Loucy (cell line): ENCODE measurements at regions not wholly inside any gene's neighbourhood (a gene's known extent, or its start where the extent isn't known, plus 50 kb on each side); places are given as distances from the start of the nearest gene placed in this dataset.

ENCODE experiments used
- H2AFZ ChIP-seq: fragments of 200-600 bp; sonication (generic); 2 replicates; pipeline ENCODE4 v1.6.0; 2016; ENCODE audit warnings: antibody characterized with exemption, mild to moderate bottlenecking, low read length, moderate library complexity
- H3F3A ChIP-seq: fragments of 200-600 bp; 2 replicates; pipeline ENCODE4 v1.6.0; 2016; ENCODE audit warnings: antibody characterized with exemption, low read depth, mild to moderate bottlenecking
- H3K27me3 ChIP-seq: fragments of 200-600 bp; sonication (generic); 2 replicates; pipeline ENCODE4 v1.6.1; 2014; ENCODE audit warnings: low read length, mild to moderate bottlenecking; ENCODE audit not compliant: insufficient read depth, poor library complexity, severe bottlenecking
- H3K36me3 ChIP-seq: fragments of 200-600 bp; sonication (generic); 2 replicates; pipeline ENCODE4 v1.6.1; 2016; ENCODE audit warnings: low read length; ENCODE audit not compliant: insufficient read depth
- H3K4me1 ChIP-seq: fragments of 200-600 bp; sonication (generic); 2 replicates; pipeline ENCODE4 v1.5.1; 2014; ENCODE audit warnings: low read length, mild to moderate bottlenecking; ENCODE audit not compliant: insufficient read depth, poor library complexity, severe bottlenecking
- H3K4me2 ChIP-seq: fragments of 200-600 bp; sonication (generic); 2 replicates; pipeline ENCODE4 v1.6.0; 2014; ENCODE audit warnings: antibody characterized with exemption, low read length, low read depth, mild to moderate bottlenecking; ENCODE audit not compliant: poor library complexity, severe bottlenecking
- H3K4me3 ChIP-seq: fragments of 200-600 bp; sonication (generic); 2 replicates; pipeline ENCODE4 v1.5.1; 2014; ENCODE audit warnings: low read length, mild to moderate bottlenecking, mixed read lengths; ENCODE audit not compliant: poor library complexity, severe bottlenecking
- H3K79me2 ChIP-seq: fragments of 200-600 bp; sonication (generic); 2 replicates; pipeline ENCODE4 v1.6.1; 2014; ENCODE audit warnings: low read length; ENCODE audit not compliant: insufficient read depth
- H3K9ac ChIP-seq: fragments of 200-600 bp; sonication (generic); 2 replicates; pipeline ENCODE4 v1.6.0; 2014; ENCODE audit warnings: mild to moderate bottlenecking, low read depth, low read length, moderate library complexity; ENCODE audit not compliant: poor library complexity, severe bottlenecking
- H3K9me2 ChIP-seq: fragments of 200-600 bp; sonication (generic); replicated peaks from 2 replicates; pipeline ENCODE4 v1.6.1; 2016; ENCODE audit warnings: low read depth, low read length, mixed read lengths
- H3K9me3 ChIP-seq: fragments of 200-600 bp; sonication (generic); 2 replicates; pipeline ENCODE4 v1.6.1; 2014; ENCODE audit warnings: mild to moderate bottlenecking, antibody characterized with exemption, low read length, low read depth; ENCODE audit not compliant: insufficient read depth
- H4K20me1 ChIP-seq: fragments of 200-600 bp; sonication (generic); 2 replicates; pipeline ENCODE4 v1.6.0; 2014; ENCODE audit warnings: antibody characterized with exemption, low read length, mild to moderate bottlenecking; ENCODE audit not compliant: insufficient read depth, poor library complexity, severe bottlenecking
- EZH2phosphoT487 ChIP-seq: fragments of 200-600 bp; IDR thresholded peaks from 2 replicates; pipeline ENCODE4 v1.6.1; 2018; ENCODE audit warnings: antibody characterized with exemption, mild to moderate bottlenecking, moderate library complexity, borderline replicate concordance
- TF ChIP-seq, protein P1 (sequence below): fragments of 200-600 bp; sonication (generic); conservative IDR thresholded peaks from 2 replicates; pipeline ENCODE4 v1.5.1; 2014; ENCODE audit warnings: mild to moderate bottlenecking, antibody characterized with exemption, low read length

- Histone ChIP-seq H3K79me2 (no peaks in the 10 kb centered on the region), H3K4me3 (no peak overlapping the region), H3K27me3 (no peaks in the 10 kb centered on the region), H3K9ac (no peak overlapping the region), H3K36me3 (no peaks in the 10 kb centered on the region), H3K4me2 (no peak overlapping the region), H3K4me1 (no peaks in the 10 kb centered on the region), H4K20me1 (no peaks in the 10 kb centered on the region), H2AFZ (no peak overlapping the region), H3F3A (no peaks in the 10 kb centered on the region), H3K9me2 (no peaks in the 10 kb centered on the region), H3K9me3 (no peaks in the 10 kb centered on the region)
- no peak for TF ChIP-seq EZH2phosphoT487
- TF ChIP-seq, protein P1, sequence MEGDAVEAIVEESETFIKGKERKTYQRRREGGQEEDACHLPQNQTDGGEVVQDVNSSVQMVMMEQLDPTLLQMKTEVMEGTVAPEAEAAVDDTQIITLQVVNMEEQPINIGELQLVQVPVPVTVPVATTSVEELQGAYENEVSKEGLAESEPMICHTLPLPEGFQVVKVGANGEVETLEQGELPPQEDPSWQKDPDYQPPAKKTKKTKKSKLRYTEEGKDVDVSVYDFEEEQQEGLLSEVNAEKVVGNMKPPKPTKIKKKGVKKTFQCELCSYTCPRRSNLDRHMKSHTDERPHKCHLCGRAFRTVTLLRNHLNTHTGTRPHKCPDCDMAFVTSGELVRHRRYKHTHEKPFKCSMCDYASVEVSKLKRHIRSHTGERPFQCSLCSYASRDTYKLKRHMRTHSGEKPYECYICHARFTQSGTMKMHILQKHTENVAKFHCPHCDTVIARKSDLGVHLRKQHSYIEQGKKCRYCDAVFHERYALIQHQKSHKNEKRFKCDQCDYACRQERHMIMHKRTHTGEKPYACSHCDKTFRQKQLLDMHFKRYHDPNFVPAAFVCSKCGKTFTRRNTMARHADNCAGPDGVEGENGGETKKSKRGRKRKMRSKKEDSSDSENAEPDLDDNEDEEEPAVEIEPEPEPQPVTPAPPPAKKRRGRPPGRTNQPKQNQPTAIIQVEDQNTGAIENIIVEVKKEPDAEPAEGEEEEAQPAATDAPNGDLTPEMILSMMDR: no peak
These were observed 344.5 kb upstream of the CYRIA start for GRCh38 chr2:17010104-17010503.

DNA sequence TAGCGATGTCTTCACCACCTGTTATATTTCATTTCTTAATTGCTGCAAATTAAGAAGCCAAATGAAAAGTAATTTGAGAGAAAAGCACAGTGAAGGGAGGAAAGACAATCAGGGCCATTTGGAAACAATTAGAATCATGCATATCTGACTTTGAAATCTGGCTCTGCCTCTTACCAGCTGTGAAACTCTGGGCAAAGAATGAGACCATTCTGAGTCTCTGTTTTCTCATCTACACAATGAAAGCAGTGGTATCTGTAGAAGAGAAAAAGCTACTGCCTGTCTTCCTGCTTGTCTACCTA is 334.5 kb upstream of the CYRIA start:
- Histone ChIP-seq H3K27me3 (no peaks in the 10 kb centered on the region), H3K36me3 (no peaks in the 10 kb centered on the region), H2AFZ (no peak overlapping the region), H3F3A (no peaks in the 10 kb centered on the region), H3K9me2 (no peaks in the 10 kb centered on the region), H3K9ac (no peak overlapping the region), H3K79me2 (no peaks in the 10 kb centered on the region), H3K4me1 (no peaks in the 10 kb centered on the region), H4K20me1 (no peaks in the 10 kb centered on the region), H3K4me3 (no peak overlapping the region), H3K4me2 (no peak overlapping the region), H3K9me3 (no peaks in the 10 kb centered on the region)
- TF ChIP-seq EZH2phosphoT487: no peak
- TF ChIP-seq, protein P1: no peak

DNA sequence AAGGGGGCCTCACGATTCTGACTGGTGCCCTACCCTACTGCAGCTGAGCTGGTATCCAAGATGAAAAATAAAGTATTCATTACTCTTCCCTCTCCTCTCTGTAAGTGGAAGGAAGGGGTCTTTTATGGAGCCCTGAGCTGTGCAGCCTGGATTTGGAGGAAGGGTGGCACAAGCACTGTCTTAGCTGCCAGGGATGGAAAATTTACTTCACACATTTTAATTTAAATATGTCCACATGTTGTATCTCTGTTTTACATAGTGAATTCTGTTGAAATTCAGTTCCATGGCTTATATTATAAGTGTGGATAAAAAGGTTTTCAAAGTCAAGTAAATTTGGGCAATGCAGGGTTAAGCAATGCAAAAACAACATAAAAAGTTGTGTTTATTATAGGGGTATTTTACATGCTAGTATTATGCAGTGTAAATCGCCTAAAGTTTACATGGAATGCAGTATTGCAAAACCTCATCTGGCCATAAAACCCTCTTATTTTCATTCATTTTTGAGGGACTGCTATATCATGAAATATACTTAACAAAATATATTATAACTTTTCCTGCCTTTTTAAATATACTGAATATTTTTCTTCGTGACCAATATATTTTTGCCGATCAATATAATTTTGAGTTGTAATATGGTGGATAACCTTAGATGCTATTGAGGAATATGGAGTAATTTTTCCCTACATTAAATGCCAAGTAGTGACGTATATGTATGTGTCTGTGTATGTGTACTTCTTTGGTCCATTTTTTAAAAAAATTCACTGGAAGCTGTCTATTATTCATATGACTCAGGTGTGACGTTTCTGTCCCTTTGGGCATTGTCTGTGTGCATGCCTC is 333.9 kb upstream of the CYRIA start:
- Histone ChIP-seq H3K9ac (no peak overlapping the region), H2AFZ (no peak overlapping the region), H3K9me2 (no peaks in the 10 kb centered on the region), H3K36me3 (no peaks in the 10 kb centered on the region), H3K27me3 (no peaks in the 10 kb centered on the region), H3F3A (no peaks in the 10 kb centered on the region), H3K4me3 (no peak overlapping the region), H3K4me2 (no peak overlapping the region), H3K4me1 (no peaks in the 10 kb centered on the region), H4K20me1 (no peaks in the 10 kb centered on the region), H3K9me3 (no peaks in the 10 kb centered on the region), H3K79me2 (no peaks in the 10 kb centered on the region)
- TF ChIP-seq, protein P1: no peak
- TF ChIP-seq EZH2phosphoT487: no peak
